GM12878 (cell line): ENCODE measurements at regions not wholly inside any gene's neighbourhood (a gene's known extent, or its start where the extent isn't known, plus 50 kb on each side); places are given as distances from the start of the nearest gene placed in this dataset.

Experiments used
- ATAC-seq: fragments of 200-7000 bp; cut with Tn5 transposase; 3 replicates; pipeline ENCODE4 v1.9.1; 2020; ENCODE audit warnings: mild to moderate bottlenecking, moderate library complexity
- BruUV-seq: library from RNA; stranded (reverse); fragments of 400-500 nt; replicated peaks from 2 replicates; lab custom pipeline; 2021; lab: Mats Ljungman, UMichigan
- CTCF ChIA-PET: fragments of 300-600 bp; sonication (Branson Sonifier 250); formaldehyde crosslinking; extraction: SDS; loops from one replicate; lab custom pipeline; 2021; ENCODE audit warnings: inconsistent platforms; lab: Yijun Ruan, JAX
- POLR2A ChIA-PET: fragments of 350-600 bp; formaldehyde crosslinking; extraction: SDS; loops from one replicate; lab custom pipeline; 2021; ENCODE audit warnings: inconsistent platforms; lab: Charles Lee
- RAD21 ChIA-PET: fragments of 300-600 bp; sonication (Branson Sonifier 250); formaldehyde crosslinking; loops from one replicate; lab custom pipeline; 2023; ENCODE audit warnings: antibody characterized with exemption; ENCODE audit not compliant: unreplicated experiment; lab: Charles Lee
- SMC1A ChIA-PET: fragments of 300-600 bp; sonication (Branson Sonifier 250); formaldehyde crosslinking; loops from one replicate; lab custom pipeline; 2023; ENCODE audit not compliant: unreplicated experiment, uncharacterized antibody; lab: Charles Lee
- DNase-seq: peaks from one replicate; pipeline ENCODE4 v3.0.0-alpha.2; 2011; ENCODE audit warnings: low read depth, low spot score
- FAIRE-seq: peaks from 3 replicates; lab custom pipeline; 2011; peaks lifted over from hg19 to GRCh38; lab: Jason Lieb, UNC
- H2AFZ ChIP-seq: 2 replicates; pipeline ENCODE4 v1.6.0; 2011; ENCODE audit warnings: low read depth, low read length, control low read depth; ENCODE audit not compliant: control insufficient read depth
- H3K27ac ChIP-seq: 2 replicates; pipeline ENCODE4 v1.5.1; 2011; ENCODE audit warnings: control low read depth; ENCODE audit not compliant: control insufficient read depth, insufficient read depth
- H3K27me3 ChIP-seq, 2 experiments: replicated peaks in 1 of 2; 2 replicates each; pipeline versions ENCODE4 v1.6.0 to v1.6.1; 2011; ENCODE audit warnings: low read length in 1 of 2; ENCODE audit not compliant: control insufficient read depth in 2 of 2, insufficient read depth in 2 of 2
- H3K36me3 ChIP-seq, 2 experiments: 2 replicates each; pipeline ENCODE4 v1.5.1; 2011; ENCODE audit warnings: low read length in 1 of 2; ENCODE audit not compliant: control insufficient read depth in 2 of 2, insufficient read depth in 2 of 2
- H3K4me1 ChIP-seq: 2 replicates; pipeline ENCODE4 v1.6.1; 2011; ENCODE audit warnings: mild to moderate bottlenecking, low read length, moderate library complexity, mixed read lengths; ENCODE audit not compliant: control insufficient read depth, insufficient read depth
- H3K4me2 ChIP-seq: 2 replicates; pipeline ENCODE4 v1.6.0; 2011; ENCODE audit warnings: control low read depth; ENCODE audit not compliant: control insufficient read depth, insufficient read depth
- H3K4me3 ChIP-seq: fragments of 200-600 bp; sonication (generic); 2 replicates; pipeline ENCODE4 v1.5.1; 2016
- H3K79me2 ChIP-seq: 2 replicates; pipeline ENCODE4 v1.6.0; 2011; ENCODE audit warnings: low read length; ENCODE audit not compliant: control insufficient read depth, insufficient read depth
- H3K9ac ChIP-seq: 2 replicates; pipeline ENCODE4 v1.8.0; 2011; ENCODE audit warnings: low read length, control low read depth, mixed read lengths; ENCODE audit not compliant: control insufficient read depth, insufficient read depth
- H3K9me3 ChIP-seq: replicated peaks from 3 replicates; pipeline ENCODE4 v1.5.1; 2011; ENCODE audit warnings: mild to moderate bottlenecking, low read length; ENCODE audit not compliant: control insufficient read depth, insufficient read depth
- H4K20me1 ChIP-seq: 2 replicates; pipeline ENCODE4 v1.6.0; 2011; ENCODE audit not compliant: control insufficient read depth, insufficient read depth
- ATF7 ChIP-seq: fragments of 450-650 bp; IDR thresholded peaks from 2 replicates; pipeline ENCODE4 v1.6.1; 2016; ENCODE audit warnings: low read depth, mild to moderate bottlenecking
- NFXL1 ChIP-seq: fragments of 450-650 bp; IDR thresholded peaks from 2 replicates; pipeline ENCODE4 v1.6.1; 2017; ENCODE audit warnings: antibody characterized with exemption, mild to moderate bottlenecking, borderline replicate concordance
- SIN3A ChIP-seq: IDR thresholded peaks from 2 replicates; pipeline ENCODE4 v1.6.1; 2012; ENCODE audit warnings: low read depth, low read length, improper control_type of control experiment
- TCF3 ChIP-seq: IDR thresholded peaks from 2 replicates; pipeline ENCODE4 v1.6.1; 2012; ENCODE audit warnings: low read depth, mild to moderate bottlenecking, low read length, borderline replicate concordance; ENCODE audit not compliant: insufficient read depth
- ZNF24 ChIP-seq: fragments of 450-650 bp; IDR thresholded peaks from 2 replicates; pipeline ENCODE4 v1.6.1; 2017; ENCODE audit warnings: antibody characterized with exemption, mild to moderate bottlenecking
- ZNF592 ChIP-seq: fragments of 450-650 bp; IDR thresholded peaks from 2 replicates; pipeline ENCODE4 v1.6.1; 2017; ENCODE audit warnings: mild to moderate bottlenecking, moderate library complexity
- WGBS: methylation state at CpG from one replicate; pipeline ENCODE4 v1.1.6; 2016; ENCODE audit warnings: low lambda C conversion rate; ENCODE audit not compliant: insufficient replicate concordance, insufficient coverage; ENCODE audit errors: missing lambda C conversion rate; 5-methylcytosine and 5-hydroxymethylcytosine counted together
- in situ Hi-C: fragments of 300-500 bp; cut with MboI; formaldehyde crosslinking; loops from 9 replicates; pipeline ENCODE4 v1.14.3; 2018; ENCODE audit warnings: mixed read lengths
- intact Hi-C: fragments of 100-400 bp; cut with micrococcal nuclease; formaldehyde crosslinking; loops from one replicate; pipeline ENCODE4 v1.14.2; 2022; ENCODE audit not compliant: unreplicated experiment
- TF ChIP-seq, protein P1 (sequence below): IDR thresholded peaks from 2 replicates; pipeline ENCODE4 v1.6.1; 2012; ENCODE audit warnings: low read depth, low read length, improper control_type of control experiment

- TF ChIP-seq ZNF592 = no peak
- TF ChIP-seq, all 136 proteins: peak for 0
Observed at GRCh38 chr17:72204742-72205141, 83.9 kb downstream of the SOX9 start (continued).

GRCh38 chr17:72205357-72205756 is 84.5 kb downstream of the SOX9 start:
- CTCF ChIA-PET = no interaction called here
- Histone ChIP-seq H3K4me2 (no peak overlapping the region), H3K27ac (no peak overlapping the region), H3K9ac (no peak overlapping the region), H3K4me1 (no peaks in the 10 kb centered on the region), H3K79me2 (no peaks in the 10 kb centered on the region), H2AFZ (no peak overlapping the region), H4K20me1 (no peaks in the 10 kb centered on the region), H3K36me3 (no peaks in the 10 kb centered on the region), H3K9me3 (no peaks in the 10 kb centered on the region), H3K27me3 (no peaks in the 10 kb centered on the region; a peak in 1 of 4 replicates)
- FAIRE-seq (no peak), ATAC-seq (no peak), DNase-seq (no peak)
- RAD21 ChIA-PET = no interaction called here
- intact Hi-C loops = no loop called here
- in situ Hi-C loops = no loop called here
- POLR2A ChIA-PET = no interaction called here
- TF ChIP-seq NFXL1 = no peak
- no peak for TF ChIP-seq TCF3
- TF ChIP-seq SIN3A = no peak
- no peak for TF ChIP-seq ATF7
- TF ChIP-seq, protein P1, sequence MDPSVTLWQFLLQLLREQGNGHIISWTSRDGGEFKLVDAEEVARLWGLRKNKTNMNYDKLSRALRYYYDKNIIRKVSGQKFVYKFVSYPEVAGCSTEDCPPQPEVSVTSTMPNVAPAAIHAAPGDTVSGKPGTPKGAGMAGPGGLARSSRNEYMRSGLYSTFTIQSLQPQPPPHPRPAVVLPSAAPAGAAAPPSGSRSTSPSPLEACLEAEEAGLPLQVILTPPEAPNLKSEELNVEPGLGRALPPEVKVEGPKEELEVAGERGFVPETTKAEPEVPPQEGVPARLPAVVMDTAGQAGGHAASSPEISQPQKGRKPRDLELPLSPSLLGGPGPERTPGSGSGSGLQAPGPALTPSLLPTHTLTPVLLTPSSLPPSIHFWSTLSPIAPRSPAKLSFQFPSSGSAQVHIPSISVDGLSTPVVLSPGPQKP = no peak
- no peak for TF ChIP-seq ZNF24
- TF ChIP-seq, all 136 proteins: peak for 0
- no peak overlapping the region for H3K4me3 ChIP-seq
- SMC1A ChIA-PET = no interaction called here
- WGBS = 21% methylated on average over 14 of the region's 14 CpGs
- no TSS peak for BruUV-seq
